Keratinocyte (primary cell): ENCODE measurements at regions not wholly inside any gene's neighbourhood (a gene's known extent, or its start where the extent isn't known, plus 50 kb on each side); places are given as distances from the start of the nearest gene placed in this dataset.

Experiments
- DNase-seq: peaks from one replicate; pipeline ENCODE4 v3.0.0-alpha.2; 2011; ENCODE audit warnings: low read depth, missing footprints, low spot score
- FAIRE-seq: peaks from 2 replicates; lab custom pipeline; 2011; peaks lifted over from hg19 to GRCh38; lab: Jason Lieb, UNC
- H2AFZ ChIP-seq: 2 replicates; pipeline ENCODE4 v1.6.0; 2012; ENCODE audit warnings: low read length, control low read depth, inconsistent platforms; ENCODE audit not compliant: control insufficient read depth
- H3K27ac ChIP-seq: 2 replicates; pipeline ENCODE4 v1.5.1; 2011; ENCODE audit warnings: low read length; ENCODE audit not compliant: control insufficient read depth, insufficient read depth
- H3K27me3 ChIP-seq: 3 replicates; pipeline ENCODE4 v1.6.0; 2011; ENCODE audit warnings: low read length; ENCODE audit not compliant: control insufficient read depth, insufficient read depth; ENCODE audit errors: extremely low read depth
- H3K36me3 ChIP-seq, 2 experiments: 2 replicates in 1 of 2; 3 replicates in 1 of 2; pipeline ENCODE4 v1.5.1; 2011; ENCODE audit warnings: low read length in 2 of 2, mild to moderate bottlenecking in 1 of 2; ENCODE audit not compliant: control insufficient read depth in 2 of 2, insufficient read depth in 2 of 2; ENCODE audit errors: extremely low read depth in 1 of 2
- H3K4me1 ChIP-seq: 3 replicates; pipeline ENCODE4 v1.5.1; 2011; ENCODE audit warnings: low read length; ENCODE audit not compliant: control insufficient read depth, insufficient read depth; ENCODE audit errors: extremely low read depth
- H3K4me2 ChIP-seq: 3 replicates; pipeline ENCODE4 v1.6.0; 2011; ENCODE audit warnings: low read depth, low read length; ENCODE audit not compliant: control insufficient read depth, insufficient read depth; ENCODE audit errors: extremely low read depth
- H3K4me3 ChIP-seq, 3 experiments: fragments of 200-600 bp in 1 of 3; sonication (generic) in 1 of 3; 2 replicates in 2 of 3; 3 replicates in 1 of 3; pipeline ENCODE4 v1.5.1; 2011 to 2016; ENCODE audit warnings: low read length in 3 of 3, mild to moderate bottlenecking in 3 of 3, control low read depth in 2 of 3, inconsistent platforms in 1 of 3, low read depth in 1 of 3, mixed read lengths in 1 of 3, mixed run types in 1 of 3, moderate library complexity in 1 of 3; ENCODE audit not compliant: control insufficient read depth in 2 of 3, insufficient read depth in 2 of 3; ENCODE audit errors: extremely low read depth in 1 of 3
- H3K79me2 ChIP-seq: 2 replicates; pipeline ENCODE4 v1.6.0; 2012; ENCODE audit warnings: low read length; ENCODE audit not compliant: control insufficient read depth, insufficient read depth
- H3K9ac ChIP-seq: 3 replicates; pipeline ENCODE4 v1.6.0; 2011; ENCODE audit warnings: low read length; ENCODE audit not compliant: control insufficient read depth, insufficient read depth; ENCODE audit errors: extremely low read depth
- H3K9me1 ChIP-seq: 3 replicates; pipeline ENCODE4 v1.6.0; 2011; ENCODE audit warnings: low read length; ENCODE audit not compliant: control insufficient read depth, insufficient read depth; ENCODE audit errors: extremely low read depth
- H3K9me3 ChIP-seq: 2 replicates; pipeline ENCODE4 v1.5.1; 2012; ENCODE audit warnings: low read depth, low read length; ENCODE audit not compliant: control insufficient read depth
- H4K20me1 ChIP-seq: 3 replicates; pipeline ENCODE4 v1.6.0; 2011; ENCODE audit warnings: low read length; ENCODE audit not compliant: control insufficient read depth, insufficient read depth; ENCODE audit errors: extremely low read depth
- CTCF ChIP-seq, 3 experiments: IDR thresholded peaks in 1 of 3; conservative IDR thresholded peaks in 1 of 3; optimal IDR thresholded peaks in 1 of 3; 2 replicates in 2 of 3; 3 replicates in 1 of 3; pipeline versions ENCODE3 to v1.5.1; 2011; ENCODE audit warnings: low read length in 3 of 3, mild to moderate bottlenecking in 3 of 3, moderate library complexity in 2 of 3, control low read depth in 1 of 3, inconsistent platforms in 1 of 3; ENCODE audit not compliant: insufficient read depth in 2 of 3; ENCODE audit errors: extremely low read depth in 1 of 3
- EZH2 ChIP-seq: IDR thresholded peaks from one replicate; pipeline ENCODE4 v1.6.1; 2012; ENCODE audit warnings: inconsistent platforms, mild to moderate bottlenecking, low read length, moderate library complexity
- dilution Hi-C: fragments of 300-500 bp; cut with MboI; formaldehyde crosslinking; loops from one replicate; pipeline ENCODE4 v1.7.0; 2020; ENCODE audit warnings: low sequenced_read_pairs; ENCODE audit not compliant: extremely low pct_ligation_motif_present

DNA sequence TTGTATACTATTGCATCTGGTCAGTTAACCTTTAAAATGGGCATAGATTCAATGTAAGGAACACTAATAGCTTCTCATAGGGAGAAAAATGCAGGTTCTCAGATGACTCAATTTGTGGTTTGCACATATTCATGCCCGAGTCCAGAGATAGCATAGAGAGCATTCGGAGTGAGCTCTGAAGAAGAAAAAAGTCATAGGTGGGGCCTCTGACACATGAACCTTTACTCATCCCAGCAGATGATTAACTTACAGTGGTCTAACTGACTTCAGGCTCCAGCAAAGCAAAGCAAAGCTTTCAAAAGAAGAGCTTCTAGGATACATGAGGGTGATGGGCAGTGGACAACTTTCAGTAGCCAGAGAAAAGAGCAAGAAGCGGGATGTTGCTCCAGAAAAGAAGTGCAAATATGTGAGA is 55.3 kb upstream of the BTN3A2 start:
- H3K79me2 ChIP-seq, result no peaks in the 10 kb centered on the region
- dilution Hi-C loops, result no loop called here
- TF ChIP-seq CTCF (optimal IDR thresholded peaks at IDR 0.05 in 1 of 3, IDR thresholded peaks at IDR 0.05 in 1 of 3, conservative IDR thresholded peaks at IDR 0.05 in 1 of 3; ENCODE audit: extremely low read depth in 1 of 3, insufficient read depth in 2 of 3, low read length in 3 of 3), result no peak
- no peak for TF ChIP-seq EZH2
- peak overlapping the region; percentile 11 for H3K4me2 ChIP-seq
- peaks cover 37% of the 10 kb centered on the region for H3K4me1 ChIP-seq
- H3K4me3 ChIP-seq, result no peak overlapping the region
- peak overlapping the region; percentile 1 for H3K27ac ChIP-seq
- H3K9me1 ChIP-seq, result no peaks in the 10 kb centered on the region
- peak; percentile 90 for DNase-seq
- no peaks in the 10 kb centered on the region for H3K27me3 ChIP-seq
- no peaks in the 10 kb centered on the region for H3K36me3 ChIP-seq
- no peak overlapping the region for H3K9ac ChIP-seq
- no peaks in the 10 kb centered on the region for H4K20me1 ChIP-seq
- FAIRE-seq, result peak; percentile 71
- no peaks in the 10 kb centered on the region for H3K9me3 ChIP-seq
- H2AFZ ChIP-seq, result no peak overlapping the region

- no peak for DNase-seq
- Histone ChIP-seq H3K4me1 (peaks cover 33% of the 10 kb centered on the region), H3K9me1 (no peaks in the 10 kb centered on the region), H3K79me2 (no peaks in the 10 kb centered on the region), H3K4me2 (peak overlapping the region; percentile 84), H3K4me3 (peak overlapping the region in 2 of 3 experiments; percentile 51 to 91), H2AFZ (no peak overlapping the region), H3K9me3 (no peaks in the 10 kb centered on the region), H3K36me3 (no peaks in the 10 kb centered on the region), H3K27me3 (no peaks in the 10 kb centered on the region), H3K9ac (no peak overlapping the region), H4K20me1 (no peaks in the 10 kb centered on the region), H3K27ac (no peak overlapping the region)
- FAIRE-seq, result no peak
- dilution Hi-C loops, result no loop called here
- TF ChIP-seq CTCF (optimal IDR thresholded peaks at IDR 0.05 in 1 of 3, IDR thresholded peaks at IDR 0.05 in 1 of 3, conservative IDR thresholded peaks at IDR 0.05 in 1 of 3; ENCODE audit: extremely low read depth in 1 of 3, insufficient read depth in 2 of 3, low read length in 3 of 3) (no peak), EZH2 (no peak)
Measured at GRCh38 chr6:26311012-26311384, 54.0 kb upstream of the BTN3A2 start.
